Testis (tissue), 2 donors: ENCODE measurements at regions not wholly inside any gene's neighbourhood (a gene's known extent, or its start where the extent isn't known, plus 50 kb on each side); places are given as distances from the start of the nearest gene placed in this dataset.

Experiments
- CTCF ChIP-seq, 3 experiments: fragments of 450-650 bp in 2 of 3; fragments of 200-600 bp in 1 of 3; sonication (generic) in 1 of 3; IDR thresholded peaks; one replicate each; pipeline ENCODE4 v1.5.1; 2016 to 2019; ENCODE audit warnings: antibody characterized with exemption in 3 of 3, mild to moderate bottlenecking in 2 of 3, moderate library complexity in 1 of 3
- POLR2A ChIP-seq: fragments of 450-650 bp; IDR thresholded peaks from one replicate; pipeline ENCODE4 v1.6.1; 2017; ENCODE audit warnings: antibody characterized with exemption, mild to moderate bottlenecking, moderate library complexity

GRCh38 chr14:41034969-41035368 lies 571.7 kb upstream of the LRFN5 start:
- no peak for TF ChIP-seq CTCF (IDR thresholded peaks at IDR 0.05)
- TF ChIP-seq POLR2A, result no peak
